BLaER1 (cell line): ENCODE measurements at regions not wholly inside any gene's neighbourhood (a gene's known extent, or its start where the extent isn't known, plus 50 kb on each side); places are given as distances from the start of the nearest gene placed in this dataset.

Source experiments
- H3K27ac ChIP-seq: shearing (Covaris generic); formaldehyde crosslinking; 2 replicates; pipeline ENCODE4 v1.8.1; 2022
- H3K27me3 ChIP-seq: shearing (Covaris generic); formaldehyde crosslinking; 2 replicates; pipeline ENCODE4 v1.8.1; 2022
- H3K36me3 ChIP-seq: shearing (Covaris generic); formaldehyde crosslinking; 2 replicates; pipeline ENCODE4 v1.8.1; 2022
- H3K4me1 ChIP-seq: shearing (Covaris generic); formaldehyde crosslinking; 2 replicates; pipeline ENCODE4 v1.8.1; 2022
- H3K4me2 ChIP-seq: shearing (Covaris generic); formaldehyde crosslinking; 2 replicates; pipeline ENCODE4 v1.8.1; 2022
- H3K4me3 ChIP-seq: shearing (Covaris generic); formaldehyde crosslinking; 2 replicates; pipeline ENCODE4 v1.8.1; 2022
- H3K9ac ChIP-seq: shearing (Covaris generic); formaldehyde crosslinking; 2 replicates; pipeline ENCODE4 v1.8.1; 2022
- H3K9me3 ChIP-seq: shearing (Covaris generic); formaldehyde crosslinking; 2 replicates; pipeline ENCODE4 v1.8.1; 2022
- H4K20me1 ChIP-seq: shearing (Covaris generic); formaldehyde crosslinking; 2 replicates; pipeline ENCODE4 v1.8.1; 2022
- Cebpa-rat ChIP-seq: shearing (Covaris generic); IDR thresholded peaks from 2 replicates; pipeline ENCODE4 v1.8.1; 2022

- Histone ChIP-seq H3K27ac (peak overlapping the region; percentile 94), H3K4me1 (peaks cover 100% of the 10 kb centered on the region), H3K9me3 (no peaks in the 10 kb centered on the region), H3K9ac (peak overlapping the region; percentile 75; the same call in 1 of the 2 replicates), H3K4me3 (peak overlapping the region; percentile 44), H4K20me1 (no peaks in the 10 kb centered on the region), H3K4me2 (peak overlapping the region; percentile 96), H3K27me3 (no peaks in the 10 kb centered on the region), H3K36me3 (no peaks in the 10 kb centered on the region)
- no peak for TF ChIP-seq Cebpa-rat
Observed at GRCh38 chr22:48633996-48634836, 1193.5 kb downstream of the BRD1 start.

- H3K9ac ChIP-seq, result no peak overlapping the region; the same call in 1 of the 2 replicates
- no peaks in the 10 kb centered on the region for H3K27me3 ChIP-seq
- H3K9me3 ChIP-seq, result no peaks in the 10 kb centered on the region
- H3K4me3 ChIP-seq, result no peak overlapping the region; the same call in 1 of the 2 replicates
- H3K27ac ChIP-seq, result peak overlapping the region; percentile 46
- no peaks in the 10 kb centered on the region for H3K36me3 ChIP-seq
- no peak for TF ChIP-seq Cebpa-rat
- H3K4me1 ChIP-seq, result peaks cover 100% of the 10 kb centered on the region
- H3K4me2 ChIP-seq, result peak overlapping the region; percentile 96
- no peaks in the 10 kb centered on the region for H4K20me1 ChIP-seq
Observed at GRCh38 chr22:48632646-48633246, 1194.9 kb downstream of the BRD1 start.

- Histone ChIP-seq H3K4me1 (peaks cover 100% of the 10 kb centered on the region), H3K4me2 (peak overlapping the region; percentile 96), H3K9ac (no peak overlapping the region), H3K27me3 (no peaks in the 10 kb centered on the region), H3K27ac (no peak overlapping the region), H3K4me3 (no peak overlapping the region), H3K9me3 (no peaks in the 10 kb centered on the region), H4K20me1 (no peaks in the 10 kb centered on the region), H3K36me3 (no peaks in the 10 kb centered on the region)
- no peak for TF ChIP-seq Cebpa-rat
Observed at GRCh38 chr22:48631288-48631863, 1196.3 kb downstream of the BRD1 start.

GRCh38 chr22:48630848-48631247, 1196.8 kb downstream of the BRD1 start:
- TF ChIP-seq Cebpa-rat, result no peak
- Histone ChIP-seq H3K27me3 (peaks cover 5% of the 10 kb centered on the region; the same call in 1 of the 2 replicates), H3K27ac (no peak overlapping the region), H3K9ac (no peak overlapping the region), H3K4me3 (no peak overlapping the region), H3K9me3 (no peaks in the 10 kb centered on the region), H3K4me2 (peak overlapping the region; percentile 96; the same call in 1 of the 2 replicates), H3K4me1 (peaks cover 97% of the 10 kb centered on the region), H3K36me3 (no peaks in the 10 kb centered on the region), H4K20me1 (0 out of 2 replicates have a peak, but pooled peaks cover 4% of the 10 kb centered on the region)

DNA sequence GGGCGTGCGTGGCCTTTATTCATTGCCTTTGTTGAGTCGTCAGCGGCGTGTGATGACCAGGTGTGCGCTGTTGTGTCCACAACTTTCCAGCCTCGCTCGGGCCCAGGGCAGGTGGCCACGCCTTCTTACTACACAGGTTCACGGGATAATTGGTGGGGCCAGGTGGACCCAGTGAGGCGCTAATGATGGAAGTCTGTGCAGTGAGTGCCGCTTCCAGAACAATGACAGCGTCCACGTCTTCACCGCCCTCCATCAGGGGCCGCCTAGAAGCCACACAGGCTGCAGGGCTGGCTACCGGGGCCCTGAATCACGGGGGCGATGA, 1197.3 kb downstream of the BRD1 start:
- H4K20me1 ChIP-seq, result peaks cover 9% of the 10 kb centered on the region; the same call in 1 of the 2 replicates
- no peak overlapping the region for H3K4me3 ChIP-seq
- no peak for TF ChIP-seq Cebpa-rat
- no peaks in the 10 kb centered on the region for H3K9me3 ChIP-seq
- H3K9ac ChIP-seq, result no peak overlapping the region
- H3K36me3 ChIP-seq, result no peaks in the 10 kb centered on the region
- peaks cover 97% of the 10 kb centered on the region for H3K4me1 ChIP-seq
- H3K27ac ChIP-seq, result no peak overlapping the region
- peak overlapping the region; percentile 96; the same call in 1 of the 2 replicates for H3K4me2 ChIP-seq
- peaks cover 9% of the 10 kb centered on the region; the same call in 1 of the 2 replicates for H3K27me3 ChIP-seq

DNA sequence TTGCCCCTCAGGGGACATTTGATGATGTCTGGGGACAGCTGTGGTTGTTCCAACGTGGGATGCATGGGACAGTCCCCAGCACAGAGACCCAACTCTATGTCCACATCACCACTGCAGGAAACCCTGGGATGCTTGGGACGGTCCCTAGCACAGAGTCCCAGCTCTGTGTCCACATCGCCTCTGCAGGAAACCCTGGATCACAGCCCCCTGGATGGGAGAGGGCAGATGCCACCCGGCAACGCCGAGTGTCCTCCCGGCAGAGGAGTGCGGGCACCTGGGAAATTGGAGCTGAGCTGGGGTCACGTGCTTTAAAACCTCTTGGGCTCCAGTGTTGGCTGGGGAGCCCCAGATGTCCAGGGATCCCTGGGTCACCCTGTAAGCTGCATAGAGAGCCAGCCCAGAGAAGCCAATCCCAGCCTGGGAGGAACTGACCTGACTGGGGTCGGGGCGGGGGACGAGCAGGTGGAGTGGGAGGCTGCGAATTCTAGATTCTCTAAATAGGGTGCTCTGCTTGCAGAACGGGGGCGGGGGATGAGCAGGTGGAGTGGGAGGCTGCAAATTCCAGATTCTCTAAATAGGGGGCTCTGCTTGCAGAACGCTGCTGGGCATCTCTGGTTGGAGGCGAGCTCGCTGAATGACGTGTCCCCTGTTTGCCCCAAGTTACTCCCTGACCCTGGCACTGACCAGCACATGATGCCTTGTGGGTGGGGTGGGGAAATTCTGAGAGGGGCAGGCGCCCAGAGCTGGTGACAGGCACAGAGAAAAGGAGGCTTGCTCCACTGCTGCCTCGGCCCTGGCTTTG, 1197.8 kb downstream of the BRD1 start:
- no peaks in the 10 kb centered on the region for H3K36me3 ChIP-seq
- H3K27ac ChIP-seq, result no peak overlapping the region
- peaks cover 9% of the 10 kb centered on the region; the same call in 1 of the 2 replicates for H3K27me3 ChIP-seq
- H3K4me3 ChIP-seq, result no peak overlapping the region
- peaks cover 14% of the 10 kb centered on the region; the same call in 1 of the 2 replicates for H4K20me1 ChIP-seq
- peak overlapping the region; percentile 96; the same call in 1 of the 2 replicates for H3K4me2 ChIP-seq
- no peak for TF ChIP-seq Cebpa-rat
- H3K9me3 ChIP-seq, result no peaks in the 10 kb centered on the region
- H3K4me1 ChIP-seq, result peaks cover 97% of the 10 kb centered on the region
- H3K9ac ChIP-seq, result 0 out of 2 replicates have a peak overlapping the region, but pooled peaks have one; percentile 15

DNA sequence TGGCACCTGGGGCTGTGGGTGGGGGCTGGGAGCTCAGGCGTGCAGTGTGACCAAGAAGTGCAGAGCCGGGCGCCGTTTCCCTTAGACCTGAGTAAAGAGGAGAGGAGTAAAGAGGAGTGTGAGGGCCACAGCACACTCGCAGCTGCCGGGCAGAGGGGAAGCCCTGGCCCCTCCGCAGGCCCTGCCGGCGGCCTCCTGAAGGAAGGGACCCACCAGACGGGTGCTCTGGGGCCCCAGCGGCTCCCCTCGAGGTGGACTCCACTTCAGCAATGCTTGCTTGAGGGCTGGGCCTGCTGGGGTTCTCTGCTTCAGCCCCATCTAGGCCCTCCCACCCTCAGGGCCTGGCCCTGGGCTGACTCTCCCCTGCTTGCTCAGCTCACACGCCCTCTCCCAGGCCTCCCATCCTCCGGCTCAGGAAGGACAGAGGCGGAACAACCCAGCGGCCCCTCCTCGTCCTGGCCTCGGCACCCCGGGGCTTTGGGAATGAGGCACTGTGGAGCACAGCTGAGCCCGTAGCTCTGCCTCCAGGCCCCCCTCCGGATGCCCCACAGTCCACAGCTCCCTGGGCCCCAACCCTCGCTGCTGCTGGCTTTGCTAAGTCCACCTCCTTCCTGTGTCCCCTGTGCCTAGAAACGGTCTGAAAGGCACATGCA, 1198.7 kb downstream of the BRD1 start:
- Histone ChIP-seq H3K4me2 (peak overlapping the region; percentile 96; the same call in 1 of the 2 replicates), H3K4me1 (peaks cover 97% of the 10 kb centered on the region), H3K9me3 (no peaks in the 10 kb centered on the region), H3K36me3 (no peaks in the 10 kb centered on the region), H3K27me3 (peaks cover 9% of the 10 kb centered on the region; the same call in 1 of the 2 replicates), H3K9ac (0 out of 2 replicates have a peak overlapping the region, but pooled peaks have one; percentile 15), H3K4me3 (no peak overlapping the region), H4K20me1 (peaks cover 22% of the 10 kb centered on the region; the same call in 1 of the 2 replicates), H3K27ac (no peak overlapping the region)
- no peak for TF ChIP-seq Cebpa-rat

DNA sequence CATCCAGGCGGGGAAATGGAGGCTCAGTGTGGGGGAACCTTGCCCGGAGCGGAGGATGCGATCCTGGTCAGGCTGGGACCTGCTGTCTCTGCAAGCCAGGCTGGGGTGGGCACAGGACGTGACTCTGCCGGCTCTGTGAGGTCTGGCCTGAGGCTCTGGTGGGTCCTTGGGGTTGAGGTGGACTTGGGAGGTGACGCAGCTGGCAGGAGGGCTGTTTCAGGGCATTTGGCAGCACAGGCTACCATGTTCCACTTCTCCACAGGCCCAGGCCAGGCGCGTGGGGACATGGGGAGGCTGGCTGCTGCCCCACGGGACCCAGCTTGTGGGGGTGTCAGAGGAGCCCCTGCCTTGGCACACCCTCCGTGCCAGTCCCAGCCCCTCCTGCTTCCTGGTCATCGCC, 1199.7 kb downstream of the BRD1 start:
- H3K9me3 ChIP-seq, result no peaks in the 10 kb centered on the region

GRCh38 chr22:48627203-48627602, 1200.5 kb downstream of the BRD1 start:
- Histone ChIP-seq H3K9ac (no peak overlapping the region), H3K27ac (no peak overlapping the region), H3K4me1 (peaks cover 79% of the 10 kb centered on the region), H3K36me3 (no peaks in the 10 kb centered on the region), H3K9me3 (no peaks in the 10 kb centered on the region), H3K4me3 (no peak overlapping the region), H3K27me3 (peaks cover 9% of the 10 kb centered on the region; the same call in 1 of the 2 replicates), H4K20me1 (peaks cover 32% of the 10 kb centered on the region; the same call in 1 of the 2 replicates), H3K4me2 (peak overlapping the region; percentile 96)
- no peak for TF ChIP-seq Cebpa-rat

More for the DNA sequence above, 1199.7 kb downstream of the BRD1 start:
- peaks cover 86% of the 10 kb centered on the region for H3K4me1 ChIP-seq
- H4K20me1 ChIP-seq, result peaks cover 32% of the 10 kb centered on the region; the same call in 1 of the 2 replicates
- no peaks in the 10 kb centered on the region for H3K36me3 ChIP-seq
- no peak overlapping the region for H3K4me3 ChIP-seq
- no peak overlapping the region for H3K9ac ChIP-seq
- no peak overlapping the region for H3K27ac ChIP-seq
- H3K4me2 ChIP-seq, result peak overlapping the region; percentile 96
- H3K27me3 ChIP-seq, result peaks cover 9% of the 10 kb centered on the region; the same call in 1 of the 2 replicates
- no peak for TF ChIP-seq Cebpa-rat
